Neural progenitor cell (in vitro differentiated cells): ENCODE measurements at regions not wholly inside any gene's neighbourhood (a gene's known extent, or its start where the extent isn't known, plus 50 kb on each side); places are given as distances from the start of the nearest gene placed in this dataset.

Experiments used
- DNase-seq: peaks from one replicate; pipeline ENCODE4 v3.0.0-alpha.2; 2016; ENCODE audit warnings: low spot score
- H2AFZ ChIP-seq: fragments of 200-600 bp; sonication (generic); replicated peaks from 2 replicates; pipeline ENCODE4 v1.6.1; 2016; ENCODE audit warnings: antibody characterized with exemption
- H3F3A ChIP-seq: fragments of 200-600 bp; sonication (generic); 2 replicates; pipeline ENCODE4 v1.6.1; 2016; ENCODE audit warnings: antibody characterized with exemption, low read depth
- H3K27ac ChIP-seq: fragments of 200-600 bp; sonication (generic); 2 replicates; pipeline ENCODE4 v1.5.1; 2016; ENCODE audit warnings: mild to moderate bottlenecking
- H3K27me3 ChIP-seq: fragments of 200-600 bp; sonication (generic); 2 replicates; pipeline ENCODE4 v1.6.1; 2016; ENCODE audit warnings: mild to moderate bottlenecking, moderate library complexity
- H3K36me3 ChIP-seq: fragments of 200-600 bp; sonication (generic); 2 replicates; pipeline ENCODE4 v1.5.1; 2016
- H3K4me1 ChIP-seq: fragments of 200-600 bp; sonication (generic); 2 replicates; pipeline ENCODE4 v1.6.1; 2016; ENCODE audit warnings: mixed run types
- H3K4me2 ChIP-seq: fragments of 200-600 bp; sonication (generic); 2 replicates; pipeline ENCODE4 v1.6.1; 2016
- H3K4me3 ChIP-seq: fragments of 200-600 bp; sonication (generic); 2 replicates; pipeline ENCODE4 v1.5.1; 2016
- H3K79me2 ChIP-seq: fragments of 200-600 bp; sonication (generic); 2 replicates; pipeline ENCODE4 v1.6.1; 2016; ENCODE audit warnings: low read depth
- H3K9ac ChIP-seq: fragments of 200-600 bp; sonication (generic); 2 replicates; pipeline ENCODE4 v1.6.1; 2016
- H3K9me3 ChIP-seq: fragments of 200-600 bp; sonication (generic); 2 replicates; pipeline ENCODE4 v1.5.1; 2016; ENCODE audit warnings: low read depth
- H4K20me1 ChIP-seq: fragments of 200-600 bp; sonication (generic); 2 replicates; pipeline ENCODE4 v1.6.1; 2016; ENCODE audit warnings: low read depth
- H3K27ac Mint-ChIP-seq: 3 replicates; pipeline ENCODE4 v1.8.0; 2021; ENCODE audit warnings: mixed read lengths
- H3K27me3 Mint-ChIP-seq: 2 replicates; pipeline ENCODE4 v1.8.0; 2022; ENCODE audit warnings: low read depth, mild to moderate bottlenecking, inconsistent platforms, moderate library complexity, mixed read lengths; ENCODE audit not compliant: insufficient read depth
- H3K36me3 Mint-ChIP-seq: 3 replicates; pipeline ENCODE4 v1.8.0; 2021; ENCODE audit warnings: mixed read lengths
- H3K4me1 Mint-ChIP-seq: 3 replicates; pipeline ENCODE4 v1.8.0; 2021; ENCODE audit warnings: mixed read lengths
- H3K4me3 Mint-ChIP-seq: 3 replicates; pipeline ENCODE4 v1.8.0; 2021; ENCODE audit warnings: mild to moderate bottlenecking, moderate library complexity, mixed read lengths
- H3K9me3 Mint-ChIP-seq: 3 replicates; pipeline ENCODE4 v1.8.0; 2020; ENCODE audit warnings: mixed read lengths
- CTCF ChIP-seq: fragments of 200-600 bp; sonication (generic); IDR thresholded peaks from 2 replicates; pipeline ENCODE4 v1.5.1; 2017; ENCODE audit warnings: antibody characterized with exemption, mild to moderate bottlenecking
- EZH2 ChIP-seq: fragments of 200-600 bp; sonication (generic); IDR thresholded peaks from 2 replicates; pipeline ENCODE4 v1.6.1; 2017; ENCODE audit warnings: antibody characterized with exemption, mild to moderate bottlenecking, moderate library complexity
- EZH2phosphoT487 ChIP-seq: fragments of 200-600 bp; sonication (generic); IDR thresholded peaks from 2 replicates; pipeline ENCODE4 v1.6.1; 2017; ENCODE audit warnings: antibody characterized with exemption

GRCh38 chr11:8820401-8820800 lies 90.6 kb upstream of the AKIP1 start:
- H3K4me3 Mint-ChIP-seq: no peak overlapping the region
- TF ChIP-seq EZH2phosphoT487 (no peak), CTCF (no peak), EZH2 (no peak)
- Histone ChIP-seq H3K4me2 (no peak overlapping the region), H3K36me3 (no peaks in the 10 kb centered on the region), H3K27me3 (no peaks in the 10 kb centered on the region), H3K27ac (no peak overlapping the region), H3K9me3 (no peaks in the 10 kb centered on the region), H3K79me2 (peaks cover 8% of the 10 kb centered on the region), H3K4me1 (peaks cover 17% of the 10 kb centered on the region), H3F3A (peaks cover 20% of the 10 kb centered on the region), H2AFZ (no peak overlapping the region), H3K4me3 (no peak overlapping the region), H4K20me1 (peaks cover 4% of the 10 kb centered on the region), H3K9ac (no peak overlapping the region)
- peaks cover 6% of the 10 kb centered on the region for H3K27me3 Mint-ChIP-seq
- H3K4me1 Mint-ChIP-seq: peaks cover 26% of the 10 kb centered on the region
- DNase-seq: no peak
- H3K36me3 Mint-ChIP-seq: peaks cover 11% of the 10 kb centered on the region
- peaks cover 8% of the 10 kb centered on the region for H3K9me3 Mint-ChIP-seq
- no peak overlapping the region for H3K27ac Mint-ChIP-seq

GRCh38 chr11:8822469-8822868 lies 88.5 kb upstream of the AKIP1 start:
- H3K27ac Mint-ChIP-seq: no peak overlapping the region
- no peak overlapping the region for H3K4me3 Mint-ChIP-seq
- Histone ChIP-seq H3K4me2 (peak overlapping the region; percentile 64), H3K9ac (no peak overlapping the region), H3K9me3 (no peaks in the 10 kb centered on the region), H4K20me1 (peaks cover 4% of the 10 kb centered on the region), H3K36me3 (no peaks in the 10 kb centered on the region), H3K27me3 (no peaks in the 10 kb centered on the region), H3K4me1 (peaks cover 35% of the 10 kb centered on the region), H3K27ac (no peak overlapping the region), H3F3A (peaks cover 39% of the 10 kb centered on the region), H3K4me3 (no peak overlapping the region), H3K79me2 (peaks cover 8% of the 10 kb centered on the region), H2AFZ (no peak overlapping the region)
- H3K9me3 Mint-ChIP-seq: peaks cover 8% of the 10 kb centered on the region
- H3K36me3 Mint-ChIP-seq: peaks cover 9% of the 10 kb centered on the region
- peaks cover 4% of the 10 kb centered on the region for H3K27me3 Mint-ChIP-seq
- peak; percentile 57 for TF ChIP-seq EZH2phosphoT487
- TF ChIP-seq EZH2: no peak
- DNase-seq: peak; percentile 84
- peaks cover 22% of the 10 kb centered on the region for H3K4me1 Mint-ChIP-seq

DNA sequence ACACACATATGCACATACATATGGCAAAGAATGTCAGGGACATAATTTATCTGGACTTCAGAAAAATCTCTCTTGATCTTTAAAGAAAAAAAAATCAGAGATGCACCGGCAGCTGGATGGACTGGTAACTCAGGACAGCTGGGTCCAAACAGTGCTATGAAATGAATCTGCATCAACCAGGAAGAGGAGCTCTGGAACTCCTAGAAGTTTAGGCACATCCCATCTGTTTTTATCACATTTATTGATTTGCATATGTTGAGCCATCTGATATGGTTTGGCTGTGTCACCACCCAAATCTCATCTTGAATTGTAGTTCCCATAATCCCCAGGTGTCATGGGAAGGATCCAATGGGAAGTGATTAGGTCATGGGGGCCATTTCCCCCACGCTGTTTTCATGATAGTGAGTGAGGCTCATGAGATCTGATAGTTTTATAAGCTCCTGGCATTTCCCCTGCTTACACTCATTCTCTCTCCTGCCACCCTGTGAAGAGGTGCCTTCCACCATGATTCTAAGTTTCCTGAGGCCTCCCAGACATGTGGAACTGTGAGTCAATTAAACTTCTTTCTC lies 87.7 kb upstream of the AKIP1 start:
- peaks cover 5% of the 10 kb centered on the region for H3K36me3 Mint-ChIP-seq
- Histone ChIP-seq H3K4me2 (no peak overlapping the region), H3K79me2 (peaks cover 8% of the 10 kb centered on the region), H3K36me3 (no peaks in the 10 kb centered on the region), H3F3A (peaks cover 39% of the 10 kb centered on the region), H3K27me3 (no peaks in the 10 kb centered on the region), H3K4me3 (no peak overlapping the region), H4K20me1 (peaks cover 4% of the 10 kb centered on the region), H3K9ac (no peak overlapping the region), H3K9me3 (no peaks in the 10 kb centered on the region), H3K4me1 (peaks cover 35% of the 10 kb centered on the region), H2AFZ (no peak overlapping the region), H3K27ac (no peak overlapping the region)
- H3K9me3 Mint-ChIP-seq: peaks cover 8% of the 10 kb centered on the region
- no peak for DNase-seq
- H3K27ac Mint-ChIP-seq: peak overlapping the region; percentile 50
- TF ChIP-seq EZH2phosphoT487: no peak
- TF ChIP-seq CTCF: no peak
- TF ChIP-seq EZH2: no peak
- no peak overlapping the region for H3K4me3 Mint-ChIP-seq
- peaks cover 4% of the 10 kb centered on the region for H3K27me3 Mint-ChIP-seq
- peaks cover 19% of the 10 kb centered on the region for H3K4me1 Mint-ChIP-seq

GRCh38 chr11:8826139-8826786 lies 84.7 kb upstream of the AKIP1 start:
- TF ChIP-seq CTCF (no peak), EZH2 (no peak), EZH2phosphoT487 (no peak)
- peaks cover 39% of the 10 kb centered on the region for H3F3A ChIP-seq
- peak overlapping the region; percentile 56 for H3K4me2 ChIP-seq
- no peaks in the 10 kb centered on the region for H3K36me3 ChIP-seq
- Mint-ChIP-seq H3K27ac (peak overlapping the region; percentile 28), H3K27me3 (peaks cover 4% of the 10 kb centered on the region), H3K9me3 (peaks cover 5% of the 10 kb centered on the region), H3K36me3 (peaks cover 2% of the 10 kb centered on the region), H3K4me1 (peaks cover 19% of the 10 kb centered on the region), H3K4me3 (peak overlapping the region; percentile 11)
- peaks cover 8% of the 10 kb centered on the region for H3K79me2 ChIP-seq
- peaks cover 36% of the 10 kb centered on the region for H3K4me1 ChIP-seq
- DNase-seq: peak; percentile 80
- H3K9ac ChIP-seq: no peak overlapping the region
- peaks cover 4% of the 10 kb centered on the region for H4K20me1 ChIP-seq
- peak overlapping the region; percentile 89 for H3K27ac ChIP-seq
- no peaks in the 10 kb centered on the region for H3K27me3 ChIP-seq
- H3K4me3 ChIP-seq: no peak overlapping the region
- no peaks in the 10 kb centered on the region for H3K9me3 ChIP-seq
- H2AFZ ChIP-seq: no peak overlapping the region
